SU-DHL-6 (cell line): ENCODE measurements at regions not wholly inside any gene's neighbourhood (a gene's known extent, or its start where the extent isn't known, plus 50 kb on each side); places are given as distances from the start of the nearest gene placed in this dataset.

Experiments used
- CTCF ChIP-seq: fragments of 200-600 bp; sonication (generic); IDR thresholded peaks from one replicate; pipeline ENCODE4 v1.5.1; 2017; ENCODE audit warnings: antibody characterized with exemption, mild to moderate bottlenecking, low read length, moderate library complexity; ENCODE audit not compliant: insufficient read depth, poor library complexity, severe bottlenecking
- EZH2phosphoT487 ChIP-seq: fragments of 200-600 bp; sonication (generic), shearing (Covaris generic); conservative IDR thresholded peaks from 2 replicates; pipeline ENCODE4 v1.6.1; 2018; ENCODE audit warnings: mild to moderate bottlenecking, antibody characterized with exemption, low read length, moderate library complexity, mixed read lengths

GRCh38 chr4:124491361-124492145 is 221.0 kb downstream of the ANKRD50 start:
- TF ChIP-seq CTCF, result no peak
- no peak for TF ChIP-seq EZH2phosphoT487
